Activated CD8-positive, alpha-beta T cell treated with anti-CD3 and anti-CD28 coated beads for 36 hours (primary cell): ENCODE measurements at regions not wholly inside any gene's neighbourhood (a gene's known extent, or its start where the extent isn't known, plus 50 kb on each side); places are given as distances from the start of the nearest gene placed in this dataset.

Source experiments
- ATAC-seq: fragments of 200-7000 bp; cut with Tn5 transposase; one replicate; pipeline ENCODE4 v1.10.0; 2021; ENCODE audit warnings: mild to moderate bottlenecking, moderate library complexity
- CTCF ChIA-PET: fragments of 350-600 bp; sonication (Branson Sonifier 250); formaldehyde crosslinking; loops from one replicate; lab custom pipeline; 2021; ENCODE audit warnings: antibody characterized with exemption; lab: Charles Lee
- POLR2A ChIA-PET: fragments of 350-600 bp; sonication (Branson Sonifier 250); formaldehyde crosslinking; loops from one replicate; lab custom pipeline; 2021; ENCODE audit warnings: antibody characterized with exemption; lab: Charles Lee
- DNase-seq: peaks from one replicate; pipeline ENCODE4 v3.0.0-alpha.2; 2020
- H3K27ac Mint-ChIP-seq: one replicate; pipeline ENCODE4 v1.8.0; 2021; ENCODE audit warnings: mild to moderate bottlenecking, mixed read lengths
- H3K27me3 Mint-ChIP-seq: one replicate; pipeline ENCODE4 v1.8.0; 2021; ENCODE audit warnings: mixed read lengths
- H3K36me3 Mint-ChIP-seq: one replicate; pipeline ENCODE4 v1.8.0; 2021; ENCODE audit warnings: low read depth, mixed read lengths
- H3K4me1 Mint-ChIP-seq: one replicate; pipeline ENCODE4 v1.8.0; 2021; ENCODE audit warnings: low read depth, mixed read lengths
- H3K4me3 Mint-ChIP-seq: one replicate; pipeline ENCODE4 v1.8.0; 2021; ENCODE audit warnings: mild to moderate bottlenecking, moderate library complexity, mixed read lengths
- H3K9me3 Mint-ChIP-seq: one replicate; pipeline ENCODE4 v1.8.0; 2021; ENCODE audit warnings: mixed read lengths
- intact Hi-C: fragments of 100-400 bp; cut with micrococcal nuclease; formaldehyde crosslinking; loops from one replicate; pipeline ENCODE4 v1.10.0; 2022
- TF ChIP-seq, protein P1 (sequence below): fragments of 200-600 bp; IDR thresholded peaks from one replicate; pipeline ENCODE4 v1.8.0; 2022; ENCODE audit warnings: antibody characterized with exemption, mild to moderate bottlenecking

DNA sequence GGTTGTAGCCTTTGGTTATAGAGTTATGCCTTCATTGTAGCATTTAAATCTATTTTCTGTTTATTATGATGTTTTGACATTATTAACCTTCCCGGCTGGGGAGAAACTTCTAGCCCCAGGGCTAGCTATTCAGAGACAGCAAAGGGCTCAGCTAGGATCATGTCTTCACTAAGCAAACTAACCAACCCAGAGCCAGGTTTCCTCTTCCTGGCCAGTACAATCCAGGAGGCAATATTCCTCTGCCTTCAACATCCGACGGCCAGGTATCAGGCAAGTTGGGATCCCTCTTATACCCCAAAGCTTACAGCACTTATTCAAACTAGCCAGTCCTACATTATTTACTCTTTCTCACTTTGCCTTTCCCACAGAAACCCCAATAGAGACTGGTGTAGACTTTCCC lies 1060.7 kb upstream of the GHITM start:
- Mint-ChIP-seq H3K27me3 (no peaks in the 10 kb centered on the region), H3K4me1 (no peaks in the 10 kb centered on the region), H3K36me3 (no peaks in the 10 kb centered on the region), H3K4me3 (no peak overlapping the region), H3K9me3 (peaks cover 4% of the 10 kb centered on the region), H3K27ac (no peak overlapping the region)
- DNase-seq (no peak), ATAC-seq (no peak)
- POLR2A ChIA-PET = no interaction called here
- TF ChIP-seq, protein P1, sequence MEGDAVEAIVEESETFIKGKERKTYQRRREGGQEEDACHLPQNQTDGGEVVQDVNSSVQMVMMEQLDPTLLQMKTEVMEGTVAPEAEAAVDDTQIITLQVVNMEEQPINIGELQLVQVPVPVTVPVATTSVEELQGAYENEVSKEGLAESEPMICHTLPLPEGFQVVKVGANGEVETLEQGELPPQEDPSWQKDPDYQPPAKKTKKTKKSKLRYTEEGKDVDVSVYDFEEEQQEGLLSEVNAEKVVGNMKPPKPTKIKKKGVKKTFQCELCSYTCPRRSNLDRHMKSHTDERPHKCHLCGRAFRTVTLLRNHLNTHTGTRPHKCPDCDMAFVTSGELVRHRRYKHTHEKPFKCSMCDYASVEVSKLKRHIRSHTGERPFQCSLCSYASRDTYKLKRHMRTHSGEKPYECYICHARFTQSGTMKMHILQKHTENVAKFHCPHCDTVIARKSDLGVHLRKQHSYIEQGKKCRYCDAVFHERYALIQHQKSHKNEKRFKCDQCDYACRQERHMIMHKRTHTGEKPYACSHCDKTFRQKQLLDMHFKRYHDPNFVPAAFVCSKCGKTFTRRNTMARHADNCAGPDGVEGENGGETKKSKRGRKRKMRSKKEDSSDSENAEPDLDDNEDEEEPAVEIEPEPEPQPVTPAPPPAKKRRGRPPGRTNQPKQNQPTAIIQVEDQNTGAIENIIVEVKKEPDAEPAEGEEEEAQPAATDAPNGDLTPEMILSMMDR = no peak
- CTCF ChIA-PET = no interaction called here
- intact Hi-C loops = no loop called here

DNA sequence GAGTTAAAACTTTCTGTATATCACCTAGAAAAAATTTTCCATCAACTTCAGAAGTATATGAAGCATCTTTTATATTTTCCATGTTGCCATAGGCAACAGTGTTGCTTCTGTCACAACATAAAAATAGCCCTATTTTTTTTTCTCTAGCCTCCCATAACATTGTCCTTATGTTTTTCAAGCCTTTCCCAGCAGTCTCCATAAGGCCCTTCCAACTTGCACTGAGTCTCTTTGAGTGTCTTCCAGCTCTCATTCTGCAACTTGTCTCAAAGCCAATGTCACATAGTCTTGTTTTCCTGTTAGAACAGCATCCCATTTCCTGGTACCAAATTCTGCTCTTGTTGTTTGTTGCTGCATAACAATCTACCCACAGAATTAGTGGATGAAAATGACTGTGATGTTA lies 1055.5 kb upstream of the GHITM start:
- CTCF ChIA-PET = no interaction called here
- intact Hi-C loops = no loop called here
- H3K27me3 Mint-ChIP-seq = no peaks in the 10 kb centered on the region
- no peak overlapping the region for H3K27ac Mint-ChIP-seq
- H3K4me3 Mint-ChIP-seq = no peak overlapping the region
- TF ChIP-seq, protein P1 = no peak
- POLR2A ChIA-PET = no interaction called here
- no peaks in the 10 kb centered on the region for H3K4me1 Mint-ChIP-seq
- no peak for DNase-seq
- ATAC-seq = no peak
- no peaks in the 10 kb centered on the region for H3K36me3 Mint-ChIP-seq
- peaks cover 5% of the 10 kb centered on the region for H3K9me3 Mint-ChIP-seq

DNA sequence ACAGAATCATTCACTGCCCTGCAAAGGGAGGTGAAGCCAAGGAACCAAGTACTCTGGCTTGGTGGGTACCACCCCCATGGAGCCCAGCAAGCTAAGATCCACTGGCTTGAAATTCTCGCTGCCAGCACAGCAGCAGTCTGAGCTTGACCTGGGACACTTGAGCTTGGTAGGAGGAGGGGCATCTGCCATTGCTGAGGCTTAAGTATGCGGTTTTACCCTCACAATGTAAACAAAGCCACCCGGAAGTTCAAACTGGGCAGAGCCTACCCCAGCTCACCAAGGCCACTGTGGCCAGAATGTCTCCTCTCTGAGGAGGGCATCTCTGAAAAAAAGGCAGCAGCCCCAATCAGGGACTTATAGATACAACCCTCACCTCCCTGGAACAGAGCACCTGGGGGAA lies 1050.0 kb upstream of the GHITM start:
- DNase-seq (no peak), ATAC-seq (no peak)
- intact Hi-C loops = no loop called here
- Mint-ChIP-seq H3K4me1 (no peaks in the 10 kb centered on the region), H3K27me3 (no peaks in the 10 kb centered on the region), H3K4me3 (no peak overlapping the region), H3K36me3 (no peaks in the 10 kb centered on the region), H3K27ac (no peak overlapping the region), H3K9me3 (peaks cover 3% of the 10 kb centered on the region)
- POLR2A ChIA-PET = interaction anchor here (0.7 kb wide), 1 partner anchor 495 kb away, joined by 3 read pairs; no protein-coding TSS in a partner anchor
- CTCF ChIA-PET = no interaction called here
- TF ChIP-seq, protein P1 = no peak

DNA sequence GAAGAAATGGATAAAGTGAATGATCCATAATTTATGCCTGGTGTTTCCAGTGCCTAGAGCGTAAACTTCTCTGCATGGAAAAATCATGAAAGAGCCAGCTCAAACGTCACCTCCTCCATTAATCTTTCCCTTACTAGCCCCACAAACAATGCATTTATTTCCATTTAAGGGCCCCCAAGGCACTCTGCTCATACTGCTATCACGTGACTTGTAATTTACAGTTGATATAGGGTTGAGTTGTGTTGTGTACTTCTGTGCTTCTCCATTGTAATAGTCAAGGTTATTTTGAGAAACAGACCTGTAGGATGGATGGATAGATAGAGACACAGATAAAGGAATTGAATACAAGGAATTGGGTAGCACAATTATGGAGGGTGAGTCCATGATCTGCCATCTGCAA lies 1034.7 kb upstream of the GHITM start:
- TF ChIP-seq, protein P1 = no peak
- no peak overlapping the region for H3K4me3 Mint-ChIP-seq
- peaks cover 13% of the 10 kb centered on the region for H3K9me3 Mint-ChIP-seq
- H3K27me3 Mint-ChIP-seq = no peaks in the 10 kb centered on the region
- CTCF ChIA-PET = no interaction called here
- POLR2A ChIA-PET = no interaction called here
- no peak overlapping the region for H3K27ac Mint-ChIP-seq
- intact Hi-C loops = no loop called here
- no peak for DNase-seq
- no peak for ATAC-seq
- no peaks in the 10 kb centered on the region for H3K36me3 Mint-ChIP-seq
- H3K4me1 Mint-ChIP-seq = no peaks in the 10 kb centered on the region

DNA sequence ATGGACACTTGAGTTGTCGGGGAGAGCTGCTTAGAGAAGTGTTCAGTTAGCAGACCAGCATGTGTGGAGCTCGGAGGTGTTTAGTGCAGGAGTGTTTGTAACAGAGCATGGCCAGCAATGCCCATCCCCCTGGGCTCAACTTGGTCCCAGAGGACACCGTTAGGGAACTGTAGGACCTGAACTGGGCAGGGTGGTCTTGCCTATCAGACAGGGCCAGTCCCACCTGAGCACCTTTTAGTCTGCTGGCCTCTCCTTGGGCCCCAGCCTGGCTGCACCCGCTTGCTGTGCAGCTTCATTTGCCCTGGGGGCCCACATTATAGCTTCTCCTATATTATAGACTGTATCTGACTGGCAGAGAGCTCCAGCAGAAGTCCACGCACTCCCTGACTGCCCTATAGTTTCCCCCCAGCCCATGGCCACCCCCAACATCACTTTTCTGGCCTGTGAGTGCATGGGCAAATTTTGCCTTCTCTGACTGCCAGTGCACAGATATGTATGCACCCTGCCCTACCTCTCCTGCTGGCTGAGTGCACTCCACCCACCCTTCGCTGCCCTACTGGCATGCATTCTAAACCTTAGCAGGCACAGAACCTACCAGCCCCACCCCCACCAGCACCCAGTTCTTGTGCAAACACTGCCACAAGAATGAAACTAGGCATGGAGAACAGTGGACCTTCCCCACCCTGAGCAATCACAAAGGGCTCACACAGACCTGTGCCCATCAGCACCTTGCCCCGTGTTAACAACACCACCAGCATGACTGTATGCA lies 1030.6 kb upstream of the GHITM start:
- Mint-ChIP-seq H3K27ac (no peak overlapping the region), H3K4me3 (no peak overlapping the region), H3K4me1 (no peaks in the 10 kb centered on the region), H3K27me3 (no peaks in the 10 kb centered on the region), H3K9me3 (peaks cover 25% of the 10 kb centered on the region), H3K36me3 (no peaks in the 10 kb centered on the region)
- intact Hi-C loops = no loop called here
- CTCF ChIA-PET = no interaction called here
- ATAC-seq (no peak), DNase-seq (no peak)
- POLR2A ChIA-PET = no interaction called here
- TF ChIP-seq, protein P1 = no peak
